ENCODE measurements at regions not wholly inside any gene's neighbourhood (a gene's known extent, or its start where the extent isn't known, plus 50 kb on each side); places are given as distances from the start of the nearest gene placed in this dataset.

GRCh38 chr1:170219163-170219562, 73.4 kb downstream of the NTMT2 start:
- DNase-seq (ENCODE audit: low read depth in 4 of 4, low spot score in 1 of 4) = no peak

- DNase-seq (ENCODE audit: low read depth in 4 of 4, low spot score in 1 of 4) = no peak
Measured at GRCh38 chr1:170221031-170221430, 75.3 kb downstream of the NTMT2 start.

GRCh38 chr1:170221495-170221894, 75.7 kb downstream of the NTMT2 start:
- no peak for DNase-seq (ENCODE audit: low read depth in 4 of 4, low spot score in 1 of 4)

GRCh38 chr1:170224469-170224868, 78.7 kb downstream of the NTMT2 start:
- DNase-seq (ENCODE audit: low read depth in 4 of 4, low spot score in 1 of 4) = no peak

GRCh38 chr1:170225781-170226530, 80.2 kb downstream of the NTMT2 start:
- DNase-seq (ENCODE audit: low read depth in 4 of 4, low spot score in 1 of 4) = no peak

GRCh38 chr1:170226767-170227166, 81.0 kb downstream of the NTMT2 start:
- DNase-seq (ENCODE audit: low read depth in 4 of 4, low spot score in 1 of 4) = no peak

GRCh38 chr1:170230323-170230722, 84.6 kb downstream of the NTMT2 start:
- no peak for DNase-seq (ENCODE audit: low read depth in 4 of 4, low spot score in 1 of 4)

- DNase-seq (ENCODE audit: low read depth in 4 of 4, low spot score in 1 of 4) = no peak
Measured at GRCh38 chr1:170231662-170232061, 85.9 kb downstream of the NTMT2 start.

- no peak for DNase-seq (ENCODE audit: low read depth in 4 of 4, low spot score in 1 of 4)
Measured at GRCh38 chr1:170238704-170239391, 93.1 kb downstream of the NTMT2 start.

GRCh38 chr1:170239445-170239844, 93.7 kb downstream of the NTMT2 start:
- DNase-seq (ENCODE audit: low read depth in 4 of 4, low spot score in 1 of 4) = no peak

- no peak for DNase-seq (ENCODE audit: low read depth in 4 of 4, low spot score in 1 of 4)
Measured at GRCh38 chr1:170240409-170240808, 94.7 kb downstream of the NTMT2 start.

GRCh38 chr1:170241266-170241851, 95.6 kb downstream of the NTMT2 start:
- no peak for DNase-seq (ENCODE audit: low read depth in 4 of 4, low spot score in 1 of 4)

- no peak for DNase-seq (ENCODE audit: low read depth in 4 of 4, low spot score in 1 of 4)
Measured at GRCh38 chr1:170247751-170248521, 102.2 kb downstream of the NTMT2 start.

GRCh38 chr1:170250531-170251276, 104.9 kb downstream of the NTMT2 start:
- DNase-seq (ENCODE audit: low read depth in 4 of 4, low spot score in 1 of 4) = no peak

GRCh38 chr1:170252851-170253579, 107.3 kb downstream of the NTMT2 start:
- no peak for DNase-seq (ENCODE audit: low read depth in 4 of 4, low spot score in 1 of 4)

GRCh38 chr1:170254371-170254770, 108.6 kb downstream of the NTMT2 start:
- no peak for DNase-seq (ENCODE audit: low read depth in 4 of 4, low spot score in 1 of 4)

GRCh38 chr1:170261669-170262068, 115.9 kb downstream of the NTMT2 start:
- no peak for DNase-seq (ENCODE audit: low read depth in 4 of 4, low spot score in 1 of 4)

GRCh38 chr1:170262276-170262939, 116.6 kb downstream of the NTMT2 start:
- no peak for DNase-seq (ENCODE audit: low read depth in 4 of 4, low spot score in 1 of 4)

- no peak for DNase-seq (ENCODE audit: low read depth in 4 of 4, low spot score in 1 of 4)
Measured at GRCh38 chr1:170265234-170265633, 119.5 kb downstream of the NTMT2 start.

- no peak for DNase-seq (ENCODE audit: low read depth in 4 of 4, low spot score in 1 of 4)
Measured at GRCh38 chr1:170267317-170267716, 121.6 kb downstream of the NTMT2 start.

Measured in stimulated activated CD4-positive, alpha-beta T cell treated with anti-CD3 and anti-CD28 coated beads, Interleukin-1b, Interleukin-23, amount 100 ng/mL, for 24 hours (primary cell).